ENCODE measurements at regions not wholly inside any gene's neighbourhood (a gene's known extent, or its start where the extent isn't known, plus 50 kb on each side); places are given as distances from the start of the nearest gene placed in this dataset.

- TF ChIP-seq, protein P1, sequence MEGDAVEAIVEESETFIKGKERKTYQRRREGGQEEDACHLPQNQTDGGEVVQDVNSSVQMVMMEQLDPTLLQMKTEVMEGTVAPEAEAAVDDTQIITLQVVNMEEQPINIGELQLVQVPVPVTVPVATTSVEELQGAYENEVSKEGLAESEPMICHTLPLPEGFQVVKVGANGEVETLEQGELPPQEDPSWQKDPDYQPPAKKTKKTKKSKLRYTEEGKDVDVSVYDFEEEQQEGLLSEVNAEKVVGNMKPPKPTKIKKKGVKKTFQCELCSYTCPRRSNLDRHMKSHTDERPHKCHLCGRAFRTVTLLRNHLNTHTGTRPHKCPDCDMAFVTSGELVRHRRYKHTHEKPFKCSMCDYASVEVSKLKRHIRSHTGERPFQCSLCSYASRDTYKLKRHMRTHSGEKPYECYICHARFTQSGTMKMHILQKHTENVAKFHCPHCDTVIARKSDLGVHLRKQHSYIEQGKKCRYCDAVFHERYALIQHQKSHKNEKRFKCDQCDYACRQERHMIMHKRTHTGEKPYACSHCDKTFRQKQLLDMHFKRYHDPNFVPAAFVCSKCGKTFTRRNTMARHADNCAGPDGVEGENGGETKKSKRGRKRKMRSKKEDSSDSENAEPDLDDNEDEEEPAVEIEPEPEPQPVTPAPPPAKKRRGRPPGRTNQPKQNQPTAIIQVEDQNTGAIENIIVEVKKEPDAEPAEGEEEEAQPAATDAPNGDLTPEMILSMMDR (conservative IDR thresholded peaks at IDR 0.05) = no peak
- no peak for TF ChIP-seq ZFX (IDR thresholded peaks at IDR 0.05)
Measured at GRCh38 chr13:64723724-64724123, 2506.4 kb downstream of the PCDH9 start.

Measured in C4-2B (cell line).